MM.1S (cell line): ENCODE measurements at regions not wholly inside any gene's neighbourhood (a gene's known extent, or its start where the extent isn't known, plus 50 kb on each side); places are given as distances from the start of the nearest gene placed in this dataset.

Experiments
- DNase-seq: peaks from one replicate; pipeline ENCODE4 v3.0.0-alpha.2; 2015
- H2AFZ ChIP-seq: fragments of 300-600 bp; sonication (generic); 2 replicates; pipeline ENCODE4 v1.6.0; 2016; ENCODE audit warnings: antibody characterized with exemption, low read length
- H3F3A ChIP-seq: fragments of 300-600 bp; sonication (generic); 2 replicates; pipeline ENCODE4 v1.6.1; 2016; ENCODE audit warnings: mild to moderate bottlenecking, antibody characterized with exemption, low read length, moderate library complexity, mixed read lengths; ENCODE audit not compliant: insufficient read depth
- H3K27ac ChIP-seq: fragments of 300-600 bp; sonication (generic); 2 replicates; pipeline ENCODE4 v1.5.1; 2016; ENCODE audit warnings: mild to moderate bottlenecking, low read length
- H3K27me3 ChIP-seq: fragments of 300-600 bp; sonication (generic); replicated peaks from 2 replicates; pipeline ENCODE4 v1.6.0; 2016; ENCODE audit warnings: low read length; ENCODE audit not compliant: insufficient read depth
- H3K36me3 ChIP-seq: fragments of 300-600 bp; sonication (generic); replicated peaks from 2 replicates; pipeline ENCODE4 v1.6.1; 2016; ENCODE audit warnings: mild to moderate bottlenecking, low read length, mixed read lengths; ENCODE audit not compliant: insufficient read depth
- H3K4me1 ChIP-seq: fragments of 300-600 bp; sonication (generic); 2 replicates; pipeline ENCODE4 v1.6.1; 2016; ENCODE audit warnings: low read length, mixed read lengths
- H3K4me2 ChIP-seq: fragments of 300-600 bp; sonication (generic); 2 replicates; pipeline ENCODE4 v1.6.0; 2016; ENCODE audit warnings: low read depth, low read length
- H3K4me3 ChIP-seq: fragments of 300-600 bp; sonication (generic); 2 replicates; pipeline ENCODE4 v1.5.1; 2016; ENCODE audit warnings: low read length, mixed read lengths
- H3K79me2 ChIP-seq: fragments of 300-600 bp; sonication (generic); 2 replicates; pipeline ENCODE4 v1.6.1; 2016; ENCODE audit warnings: mixed run types, low read length, mixed read lengths
- H3K9ac ChIP-seq: fragments of 300-600 bp; sonication (generic); 2 replicates; pipeline ENCODE4 v1.6.1; 2016; ENCODE audit warnings: low read length, mixed read lengths
- H3K9me2 ChIP-seq: fragments of 300-600 bp; sonication (generic); replicated peaks from 2 replicates; pipeline ENCODE4 v1.6.1; 2016; ENCODE audit warnings: mild to moderate bottlenecking, low read length, mixed read lengths; ENCODE audit not compliant: insufficient read depth
- H3K9me3 ChIP-seq: fragments of 300-600 bp; sonication (generic); replicated peaks from 2 replicates; pipeline ENCODE4 v1.6.1; 2016; ENCODE audit warnings: mild to moderate bottlenecking, low read length, mixed read lengths; ENCODE audit not compliant: insufficient read depth
- H4K20me1 ChIP-seq: fragments of 300-600 bp; sonication (generic); 2 replicates; pipeline ENCODE4 v1.6.1; 2016; ENCODE audit warnings: mild to moderate bottlenecking, low read length, moderate library complexity, mixed read lengths; ENCODE audit not compliant: insufficient read depth
- CTCF ChIP-seq: fragments of 300-600 bp; sonication (generic); IDR thresholded peaks from 2 replicates; pipeline ENCODE4 v1.5.1; 2016; ENCODE audit warnings: antibody characterized with exemption, low read length, mixed read lengths
- EZH2 ChIP-seq: fragments of 300-600 bp; sonication (generic); optimal IDR thresholded peaks from 2 replicates; pipeline ENCODE3; 2017; ENCODE audit warnings: low read depth, mild to moderate bottlenecking, antibody characterized with exemption, low read length, mixed read lengths
- EZH2phosphoT487 ChIP-seq: fragments of 300-600 bp; sonication (generic); IDR thresholded peaks from 2 replicates; pipeline ENCODE4 v1.6.1; 2018; ENCODE audit warnings: antibody characterized with exemption, low read length

- Histone ChIP-seq H3K27me3 (no peaks in the 10 kb centered on the region), H3K79me2 (no peaks in the 10 kb centered on the region), H3K4me2 (no peak overlapping the region), H3K4me3 (no peak overlapping the region), H3K36me3 (no peaks in the 10 kb centered on the region), H3K4me1 (no peaks in the 10 kb centered on the region), H3K27ac (no peak overlapping the region), H3K9ac (no peak overlapping the region), H3K9me2 (no peaks in the 10 kb centered on the region), H3K9me3 (no peaks in the 10 kb centered on the region), H2AFZ (no peak overlapping the region), H4K20me1 (no peaks in the 10 kb centered on the region), H3F3A (no peaks in the 10 kb centered on the region)
- DNase-seq = no peak
- TF ChIP-seq CTCF (no peak), EZH2phosphoT487 (no peak), EZH2 (no peak)
These were observed 1290.9 kb downstream of the PCDH18 start for GRCh38 chr4:136241221-136241986.

- H3K4me3 ChIP-seq = no peak overlapping the region
- TF ChIP-seq EZH2 (no peak), CTCF (no peak), EZH2phosphoT487 (no peak)
- H3K9me2 ChIP-seq = no peaks in the 10 kb centered on the region
- H3K27me3 ChIP-seq = no peaks in the 10 kb centered on the region
- H2AFZ ChIP-seq = no peak overlapping the region
- H3K9me3 ChIP-seq = no peaks in the 10 kb centered on the region
- no peaks in the 10 kb centered on the region for H3K79me2 ChIP-seq
- no peaks in the 10 kb centered on the region for H3F3A ChIP-seq
- no peaks in the 10 kb centered on the region for H3K36me3 ChIP-seq
- H3K4me1 ChIP-seq = no peaks in the 10 kb centered on the region
- no peak for DNase-seq
- H3K27ac ChIP-seq = no peak overlapping the region
- H3K4me2 ChIP-seq = no peak overlapping the region
- no peaks in the 10 kb centered on the region for H4K20me1 ChIP-seq
- H3K9ac ChIP-seq = no peak overlapping the region
These were observed 1305.0 kb downstream of the PCDH18 start for GRCh38 chr4:136227315-136227714.

- Histone ChIP-seq H3K9ac (no peak overlapping the region), H2AFZ (no peak overlapping the region), H3K9me3 (no peaks in the 10 kb centered on the region), H3K36me3 (no peaks in the 10 kb centered on the region), H3K9me2 (no peaks in the 10 kb centered on the region), H3K27ac (no peak overlapping the region), H3K4me3 (no peak overlapping the region), H4K20me1 (no peaks in the 10 kb centered on the region), H3K79me2 (no peaks in the 10 kb centered on the region), H3F3A (no peaks in the 10 kb centered on the region), H3K4me2 (no peak overlapping the region), H3K27me3 (no peaks in the 10 kb centered on the region), H3K4me1 (no peaks in the 10 kb centered on the region)
- no peak for DNase-seq
- TF ChIP-seq EZH2 (no peak), CTCF (no peak), EZH2phosphoT487 (no peak)
These were observed 1312.6 kb downstream of the PCDH18 start for GRCh38 chr4:136219592-136220125.
